Fibroblast of peridontal ligament (primary cell): ENCODE measurements at regions not wholly inside any gene's neighbourhood (a gene's known extent, or its start where the extent isn't known, plus 50 kb on each side); places are given as distances from the start of the nearest gene placed in this dataset.
"Not testable (repeated sequence)": the region's sequence is repeated elsewhere in the genome, so short reads cannot be mapped to it uniquely, and the experiment has no call there.

Experiments
- DNase-seq: peaks from one replicate; pipeline ENCODE4 v3.0.0-alpha.2; 2010; ENCODE audit errors: extremely low read depth

DNA sequence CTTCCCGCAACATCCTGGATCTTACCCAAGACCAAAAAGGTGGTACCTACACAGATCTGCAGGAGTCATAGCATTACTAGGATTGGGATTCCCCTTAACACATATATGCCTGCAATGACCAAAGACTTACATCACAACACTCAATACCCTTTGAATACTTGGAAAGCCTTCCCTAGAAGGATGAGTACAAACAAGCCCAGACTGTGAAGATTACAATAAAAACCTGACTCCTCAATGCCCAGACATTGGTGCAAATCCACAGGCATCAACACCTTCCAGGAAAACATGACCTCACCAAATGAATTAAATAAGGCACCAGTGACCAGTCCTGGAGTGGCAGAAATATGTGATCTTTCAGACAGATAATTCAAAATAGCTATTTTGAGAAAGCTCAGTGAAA lies 326.8 kb downstream of the TBL1XR1 start:
- no peak for DNase-seq

- no peak for DNase-seq
Measured at GRCh38 chr3:176867681-176868663, 329.3 kb downstream of the TBL1XR1 start.

- no peak for DNase-seq
Measured at GRCh38 chr3:176861137-176861536, 336.1 kb downstream of the TBL1XR1 start.

DNA sequence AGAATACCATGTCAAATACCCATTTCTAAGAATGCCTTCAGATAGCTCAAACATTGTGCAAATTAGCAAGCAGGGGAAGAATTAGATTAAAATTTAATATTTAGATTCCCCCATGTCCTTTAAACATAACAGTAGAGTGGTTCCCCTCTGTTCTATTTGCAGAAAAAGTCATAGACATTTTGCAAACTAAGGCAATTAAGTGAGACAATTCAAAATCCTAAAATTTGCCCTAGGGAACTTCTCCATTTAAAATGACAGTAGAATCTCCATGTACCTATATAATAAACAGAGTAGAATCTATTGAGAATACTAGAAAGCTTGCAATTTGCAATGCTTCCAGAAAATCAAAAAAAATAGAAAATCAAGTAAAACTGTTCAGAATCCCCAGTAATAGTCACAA lies 340.6 kb downstream of the TBL1XR1 start:
- no peak for DNase-seq

DNA sequence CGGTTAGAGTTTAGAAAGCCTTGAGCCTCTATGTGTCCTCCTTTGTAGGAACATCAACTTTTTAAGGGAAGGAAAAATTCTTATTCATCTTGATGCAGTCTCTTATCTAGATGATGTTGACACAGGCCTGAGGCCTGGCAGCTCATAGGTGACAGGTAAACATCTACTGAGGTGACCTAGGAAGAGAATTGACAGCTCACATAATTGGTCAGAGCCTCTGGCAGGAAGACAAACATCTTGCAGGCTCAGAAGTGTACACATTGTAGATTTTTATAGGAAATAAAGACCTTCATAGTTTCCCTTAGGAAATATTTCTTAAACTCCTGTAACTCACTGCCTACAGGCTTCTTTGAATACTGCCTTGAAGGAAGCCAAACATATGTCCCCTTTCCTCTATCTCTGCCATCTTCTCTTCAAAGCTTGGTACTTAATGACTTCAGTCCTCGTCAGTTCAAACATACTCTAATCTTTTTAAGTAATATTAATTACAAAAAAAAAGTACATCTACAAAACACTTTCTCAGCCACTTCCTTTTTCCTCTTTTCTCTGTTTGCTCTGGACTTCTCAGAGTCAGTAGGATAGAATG lies 341.3 kb downstream of the TBL1XR1 start:
- no peak for DNase-seq

DNA sequence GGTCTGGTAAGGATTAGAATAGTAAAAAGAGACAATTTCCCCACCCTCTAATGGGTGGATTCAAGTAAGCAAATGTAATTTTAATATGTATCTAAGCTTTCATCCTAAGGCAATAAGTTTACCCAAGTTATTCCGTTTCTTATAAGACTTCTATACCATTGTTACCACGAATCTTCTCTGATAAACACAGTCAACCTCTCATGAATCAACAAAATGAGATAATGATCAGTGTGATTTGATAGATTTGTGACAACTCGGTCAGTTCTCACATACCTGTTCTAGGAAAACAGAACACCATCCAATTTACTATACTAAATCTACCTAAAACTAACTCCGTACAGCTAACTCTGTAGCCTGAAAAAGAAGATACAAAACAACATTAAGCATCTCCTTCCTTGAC lies 342.1 kb downstream of the TBL1XR1 start:
- DNase-seq: no peak

DNA sequence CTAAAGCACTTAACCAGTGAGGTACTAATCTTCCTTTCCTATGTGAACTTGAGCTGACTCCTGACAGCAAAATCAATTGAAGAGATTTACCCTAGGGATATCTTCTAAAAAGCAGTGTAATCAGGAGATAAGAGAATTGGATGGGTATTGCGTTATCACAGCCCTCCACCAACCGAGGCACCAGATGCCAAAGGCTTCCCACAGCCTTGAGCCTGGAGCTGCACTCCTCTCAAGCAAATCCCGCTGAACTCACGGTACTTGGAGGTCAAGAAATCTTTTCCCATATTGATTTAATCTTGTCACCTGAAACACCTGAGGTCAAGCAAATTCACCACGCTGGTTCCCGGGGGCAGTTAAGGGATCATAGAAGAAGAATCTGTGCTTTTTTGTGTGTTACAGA lies 346.8 kb downstream of the TBL1XR1 start:
- no peak for DNase-seq

- DNase-seq: no peak
Measured at GRCh38 chr3:176848431-176849214, 348.7 kb downstream of the TBL1XR1 start.

- no peak for DNase-seq
Measured at GRCh38 chr3:176842914-176843313, 354.4 kb downstream of the TBL1XR1 start.

DNA sequence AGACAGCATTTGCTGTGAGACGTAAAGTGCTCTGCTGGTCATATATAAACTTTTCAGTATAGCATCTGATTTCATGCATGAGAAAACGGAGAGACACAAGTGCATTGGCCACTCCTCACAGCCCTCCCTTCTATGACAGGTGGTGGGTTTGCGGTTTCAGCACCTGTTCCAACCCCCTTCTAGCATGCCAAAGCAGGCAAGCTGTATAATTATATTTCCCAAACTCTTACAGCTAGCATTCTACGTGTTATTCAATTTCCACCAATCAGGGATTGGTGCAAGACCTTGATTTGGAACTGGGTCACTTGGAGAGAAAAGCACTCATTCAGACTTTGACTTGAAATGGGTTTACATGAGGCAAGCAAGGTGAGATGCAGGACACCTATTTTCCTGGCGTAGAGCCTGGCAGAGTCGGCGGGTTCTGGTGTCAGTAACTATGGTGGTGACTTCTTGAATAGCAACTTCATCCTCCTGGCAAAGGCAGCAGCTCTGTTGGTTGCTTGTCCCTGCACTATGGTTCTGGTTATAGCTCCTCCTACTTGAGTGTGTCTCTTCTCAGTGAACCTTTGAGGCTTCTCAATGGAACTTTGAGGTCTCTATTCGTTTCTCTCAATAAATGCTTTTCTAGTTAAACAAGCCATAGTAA lies 356.5 kb downstream of the TBL1XR1 start:
- no peak for DNase-seq

DNA sequence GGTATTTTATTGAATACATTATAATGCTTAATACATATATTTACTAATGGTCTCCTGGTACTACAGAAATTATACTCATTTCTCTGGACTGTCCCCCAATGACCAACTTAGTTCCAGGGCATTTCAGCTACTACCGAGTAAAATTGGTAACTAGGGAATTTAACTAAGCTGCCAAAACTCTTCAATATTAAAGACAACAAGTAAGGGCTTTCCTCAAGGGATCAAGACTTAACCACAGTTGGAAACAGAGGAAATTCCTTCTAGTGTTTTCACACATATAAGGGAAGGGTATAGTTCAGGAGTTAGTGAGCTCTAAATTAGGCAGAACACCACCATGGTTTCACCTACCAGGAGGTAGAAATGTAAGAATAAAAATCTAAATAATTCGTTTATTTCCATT lies 357.4 kb downstream of the TBL1XR1 start:
- DNase-seq: peak; percentile 1

DNA sequence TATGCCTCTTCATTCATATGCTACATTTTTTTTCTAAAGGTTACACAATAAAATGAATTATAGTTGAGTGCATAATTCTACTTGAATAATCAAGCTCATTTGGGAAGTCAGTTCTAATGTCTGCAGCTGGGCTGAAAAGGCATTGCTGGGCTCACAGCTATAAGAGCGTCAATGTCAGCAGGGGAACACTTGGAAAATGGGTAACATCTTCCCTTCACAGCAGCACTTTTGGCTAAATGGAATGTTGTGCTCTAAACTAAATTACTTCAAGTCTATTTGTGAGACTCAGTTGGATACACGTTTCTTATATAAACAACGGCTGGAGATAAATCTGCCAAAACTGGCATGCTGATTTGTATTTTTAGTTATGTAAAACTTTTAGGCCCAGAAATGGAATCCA lies 357.8 kb downstream of the TBL1XR1 start:
- DNase-seq: no peak

- DNase-seq: not testable (repeated sequence)
Measured at GRCh38 chr3:176827244-176827643, 370.0 kb downstream of the TBL1XR1 start.

DNA sequence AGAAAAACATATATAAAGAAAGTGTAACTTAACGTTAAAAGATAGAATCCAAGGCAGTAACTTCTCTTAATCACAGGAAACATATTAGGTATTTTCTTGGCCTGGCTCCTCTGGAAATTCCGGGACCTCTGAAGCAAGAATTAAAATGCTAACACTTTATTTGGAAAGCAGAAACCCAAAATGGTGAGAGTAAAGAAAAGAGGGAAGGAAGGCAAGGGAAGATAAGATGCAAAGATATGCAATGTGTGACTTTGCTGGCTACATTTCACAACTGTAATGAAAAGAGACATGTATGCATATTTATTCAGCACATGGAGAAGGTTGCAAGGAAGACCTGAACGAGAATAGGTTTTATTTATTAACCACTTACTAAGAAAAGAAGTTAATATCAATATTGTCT lies 372.5 kb downstream of the TBL1XR1 start:
- DNase-seq: no peak

DNA sequence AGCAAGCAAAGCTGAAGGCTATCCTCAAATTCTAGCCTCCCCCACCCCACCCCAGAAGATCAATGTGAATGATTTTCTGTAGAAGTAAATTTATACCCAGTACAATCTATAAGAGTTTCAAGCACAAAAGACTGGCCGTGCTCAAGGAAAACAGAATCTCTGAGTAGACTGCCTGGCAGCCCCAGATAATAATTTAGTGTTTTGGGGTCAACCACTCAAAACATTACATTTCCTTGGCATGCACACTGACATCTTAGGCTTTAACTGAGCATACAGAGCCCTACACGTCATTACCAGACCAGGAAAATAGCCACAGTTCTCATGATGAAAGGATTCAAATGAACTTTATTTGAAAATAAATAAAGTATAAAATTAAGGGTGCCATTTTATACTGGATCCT lies 376.5 kb downstream of the TBL1XR1 start:
- no peak for DNase-seq

DNA sequence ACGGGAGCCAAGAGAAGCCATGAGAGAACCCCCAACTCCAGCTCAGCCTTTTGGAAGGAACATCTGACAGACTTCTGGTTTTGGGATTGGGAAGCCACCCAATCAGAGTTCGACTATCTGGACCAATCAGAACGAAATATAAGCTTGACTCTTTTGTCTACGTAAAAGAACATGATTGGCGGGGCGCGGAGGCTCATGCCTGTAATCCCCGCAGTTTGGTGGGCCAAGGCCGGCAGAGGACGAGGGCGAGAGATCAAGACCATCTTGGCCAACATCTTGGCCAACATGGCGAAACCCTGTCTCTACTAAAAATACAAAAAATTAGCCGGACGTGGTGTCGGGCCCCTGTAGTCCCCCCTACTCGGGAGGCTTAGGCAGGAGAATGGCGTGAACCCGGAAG lies 380.3 kb downstream of the TBL1XR1 start:
- DNase-seq: no peak

GRCh38 chr3:176814285-176814684 lies 383.0 kb downstream of the TBL1XR1 start:
- DNase-seq: no peak

- no peak for DNase-seq
Measured at GRCh38 chr3:176807938-176808337, 389.3 kb downstream of the TBL1XR1 start.

GRCh38 chr3:176799675-176800074 lies 397.6 kb downstream of the TBL1XR1 start:
- DNase-seq: no peak

GRCh38 chr3:176798680-176799079 lies 398.6 kb downstream of the TBL1XR1 start:
- no peak for DNase-seq

DNA sequence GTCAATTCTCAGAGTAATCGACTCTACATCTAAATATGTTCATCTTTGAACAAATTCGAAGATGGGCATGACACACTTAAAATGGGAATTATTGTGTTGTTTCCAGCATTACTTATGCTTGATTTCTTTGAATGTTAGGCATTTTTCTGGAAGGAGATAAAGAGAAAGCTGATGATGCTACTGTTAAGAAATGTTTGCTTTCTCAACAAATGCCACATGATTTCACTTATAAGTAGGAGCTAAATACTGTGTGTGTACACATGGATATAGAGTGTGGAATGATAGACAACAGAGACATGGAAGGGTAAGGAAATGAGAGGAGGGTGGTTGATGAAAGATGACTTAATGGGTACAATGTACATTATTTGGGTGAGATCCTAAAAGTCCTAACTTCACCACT lies 400.9 kb downstream of the TBL1XR1 start:
- DNase-seq: peak; percentile 46

- DNase-seq: peak; percentile 4
Measured at GRCh38 chr3:176795891-176796290, 401.4 kb downstream of the TBL1XR1 start.
